ENCODE measurements at regions not wholly inside any gene's neighbourhood (a gene's known extent, or its start where the extent isn't known, plus 50 kb on each side); places are given as distances from the start of the nearest gene placed in this dataset.

GRCh38 chr7:68158686-68159295, 1162.2 kb downstream of the TYW1 start:
- TF ChIP-seq CTCF (conservative IDR thresholded peaks at IDR 0.05; ENCODE audit: low read depth, low read length) (no peak), EZH2 (IDR thresholded peaks at IDR 0.05; ENCODE audit: low read length, unreplicated experiment) (no peak), EZH2phosphoT487 (IDR thresholded peaks at IDR 0.05; ENCODE audit: borderline replicate concordance, low read length) (no peak)
